ENCODE measurements at regions not wholly inside any gene's neighbourhood (a gene's known extent, or its start where the extent isn't known, plus 50 kb on each side); places are given as distances from the start of the nearest gene placed in this dataset.

DNA sequence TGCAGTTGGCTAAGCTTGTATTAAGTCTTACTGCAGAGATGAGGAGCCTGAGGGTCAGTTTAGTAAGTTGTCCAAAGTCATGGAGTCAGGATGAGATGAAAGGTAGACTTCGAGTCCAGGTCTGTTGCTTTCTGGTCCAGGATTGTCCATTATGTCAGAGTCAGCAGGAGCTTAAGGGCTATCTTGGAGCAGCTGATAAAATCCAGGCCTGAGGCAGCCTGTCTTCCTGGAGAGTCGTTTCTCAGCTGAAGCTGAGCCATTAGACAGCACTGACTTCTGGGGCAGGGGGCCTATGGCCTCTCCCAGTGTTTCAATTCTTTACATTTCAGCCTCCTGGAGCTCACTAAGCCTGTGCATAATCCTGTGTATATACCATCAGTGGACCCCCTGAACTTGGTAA, 219.5 kb upstream of the GAP43 start:
- H3K9ac ChIP-seq (ENCODE audit: control insufficient read depth, insufficient read depth, low read length): no peak overlapping the region
- H3K27ac ChIP-seq (ENCODE audit: control insufficient read depth, insufficient read depth): no peak overlapping the region
- H3K79me2 ChIP-seq (ENCODE audit: control insufficient read depth, insufficient read depth, low read length): no peaks in the 10 kb centered on the region
- H3K9me3 ChIP-seq (replicated peaks; ENCODE audit: control insufficient read depth, insufficient read depth, low read length): no peaks in the 10 kb centered on the region
- H4K20me1 ChIP-seq (ENCODE audit: control insufficient read depth, insufficient read depth): no peaks in the 10 kb centered on the region
- ATAC-seq (no peak), FAIRE-seq (no peak), DNase-seq (ENCODE audit: low read depth, low spot score) (no peak)
- no peak overlapping the region for H3K4me3 ChIP-seq
- ChIA-PET CTCF (no interaction called here), POLR2A (no interaction called here), RAD21 (ENCODE audit: unreplicated experiment) (no interaction called here), SMC1A (ENCODE audit: uncharacterized antibody, unreplicated experiment) (no interaction called here)
- H3K36me3 ChIP-seq (ENCODE audit: control insufficient read depth in 2 of 2, insufficient read depth in 2 of 2, low read length in 1 of 2): no peaks in the 10 kb centered on the region
- intact Hi-C loops (cut with micrococcal nuclease; ENCODE audit: unreplicated experiment): no loop called here
- H3K4me1 ChIP-seq (ENCODE audit: control insufficient read depth, insufficient read depth, low read length): no peaks in the 10 kb centered on the region
- no TSS peak for BruUV-seq (replicated peaks)
- in situ Hi-C loops (cut with MboI): no loop called here
- no peak overlapping the region for H3K4me2 ChIP-seq (ENCODE audit: control insufficient read depth, insufficient read depth)
- no peak overlapping the region for H2AFZ ChIP-seq (ENCODE audit: control insufficient read depth, low read depth, low read length)
- TF ChIP-seq, protein P1, sequence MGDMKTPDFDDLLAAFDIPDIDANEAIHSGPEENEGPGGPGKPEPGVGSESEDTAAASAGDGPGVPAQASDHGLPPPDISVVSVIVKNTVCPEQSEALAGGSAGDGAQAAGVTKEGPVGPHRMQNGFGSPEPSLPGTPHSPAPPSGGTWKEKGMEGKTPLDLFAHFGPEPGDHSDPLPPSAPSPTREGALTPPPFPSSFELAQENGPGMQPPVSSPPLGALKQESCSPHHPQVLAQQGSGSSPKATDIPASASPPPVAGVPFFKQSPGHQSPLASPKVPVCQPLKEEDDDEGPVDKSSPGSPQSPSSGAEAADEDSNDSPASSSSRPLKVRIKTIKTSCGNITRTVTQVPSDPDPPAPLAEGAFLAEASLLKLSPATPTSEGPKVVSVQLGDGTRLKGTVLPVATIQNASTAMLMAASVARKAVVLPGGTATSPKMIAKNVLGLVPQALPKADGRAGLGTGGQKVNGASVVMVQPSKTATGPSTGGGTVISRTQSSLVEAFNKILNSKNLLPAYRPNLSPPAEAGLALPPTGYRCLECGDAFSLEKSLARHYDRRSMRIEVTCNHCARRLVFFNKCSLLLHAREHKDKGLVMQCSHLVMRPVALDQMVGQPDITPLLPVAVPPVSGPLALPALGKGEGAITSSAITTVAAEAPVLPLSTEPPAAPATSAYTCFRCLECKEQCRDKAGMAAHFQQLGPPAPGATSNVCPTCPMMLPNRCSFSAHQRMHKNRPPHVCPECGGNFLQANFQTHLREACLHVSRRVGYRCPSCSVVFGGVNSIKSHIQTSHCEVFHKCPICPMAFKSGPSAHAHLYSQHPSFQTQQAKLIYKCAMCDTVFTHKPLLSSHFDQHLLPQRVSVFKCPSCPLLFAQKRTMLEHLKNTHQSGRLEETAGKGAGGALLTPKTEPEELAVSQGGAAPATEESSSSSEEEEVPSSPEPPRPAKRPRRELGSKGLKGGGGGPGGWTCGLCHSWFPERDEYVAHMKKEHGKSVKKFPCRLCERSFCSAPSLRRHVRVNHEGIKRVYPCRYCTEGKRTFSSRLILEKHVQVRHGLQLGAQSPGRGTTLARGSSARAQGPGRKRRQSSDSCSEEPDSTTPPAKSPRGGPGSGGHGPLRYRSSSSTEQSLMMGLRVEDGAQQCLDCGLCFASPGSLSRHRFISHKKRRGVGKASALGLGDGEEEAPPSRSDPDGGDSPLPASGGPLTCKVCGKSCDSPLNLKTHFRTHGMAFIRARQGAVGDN (IDR thresholded peaks at IDR 0.05): no peak
- TF ChIP-seq BRCA1 (IDR thresholded peaks at IDR 0.05; ENCODE audit: low read depth, low read length) (no peak), FOXM1 (IDR thresholded peaks at IDR 0.05; ENCODE audit: low read depth, low read length) (no peak), HSF1 (IDR thresholded peaks at IDR 0.05; ENCODE audit: low read depth, low read length) (no peak), RELB (IDR thresholded peaks at IDR 0.05; ENCODE audit: low read depth) (no peak), BHLHE40 (IDR thresholded peaks at IDR 0.05; ENCODE audit: borderline replicate concordance in 1 of 2, low read depth in 2 of 2, low read length in 1 of 2) (no peak), IRF3 (IDR thresholded peaks at IDR 0.05) (no peak), CBX3 (IDR thresholded peaks at IDR 0.05; ENCODE audit: borderline replicate concordance, low read depth) (no peak), ZBTB33 (IDR thresholded peaks at IDR 0.05) (no peak)
- TF ChIP-seq, protein P2, sequence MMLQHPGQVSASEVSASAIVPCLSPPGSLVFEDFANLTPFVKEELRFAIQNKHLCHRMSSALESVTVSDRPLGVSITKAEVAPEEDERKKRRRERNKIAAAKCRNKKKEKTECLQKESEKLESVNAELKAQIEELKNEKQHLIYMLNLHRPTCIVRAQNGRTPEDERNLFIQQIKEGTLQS (IDR thresholded peaks at IDR 0.05; ENCODE audit: borderline replicate concordance, extremely low read depth, low read depth, low read length): no peak
- TF ChIP-seq, protein P3, sequence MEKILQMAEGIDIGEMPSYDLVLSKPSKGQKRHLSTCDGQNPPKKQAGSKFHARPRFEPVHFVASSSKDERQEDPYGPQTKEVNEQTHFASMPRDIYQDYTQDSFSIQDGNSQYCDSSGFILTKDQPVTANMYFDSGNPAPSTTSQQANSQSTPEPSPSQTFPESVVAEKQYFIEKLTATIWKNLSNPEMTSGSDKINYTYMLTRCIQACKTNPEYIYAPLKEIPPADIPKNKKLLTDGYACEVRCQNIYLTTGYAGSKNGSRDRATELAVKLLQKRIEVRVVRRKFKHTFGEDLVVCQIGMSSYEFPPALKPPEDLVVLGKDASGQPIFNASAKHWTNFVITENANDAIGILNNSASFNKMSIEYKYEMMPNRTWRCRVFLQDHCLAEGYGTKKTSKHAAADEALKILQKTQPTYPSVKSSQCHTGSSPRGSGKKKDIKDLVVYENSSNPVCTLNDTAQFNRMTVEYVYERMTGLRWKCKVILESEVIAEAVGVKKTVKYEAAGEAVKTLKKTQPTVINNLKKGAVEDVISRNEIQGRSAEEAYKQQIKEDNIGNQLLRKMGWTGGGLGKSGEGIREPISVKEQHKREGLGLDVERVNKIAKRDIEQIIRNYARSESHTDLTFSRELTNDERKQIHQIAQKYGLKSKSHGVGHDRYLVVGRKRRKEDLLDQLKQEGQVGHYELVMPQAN (conservative IDR thresholded peaks at IDR 0.05): no peak
- 0% methylated on average over 2 of the region's 2 CpGs for WGBS (ENCODE audit: insufficient coverage, insufficient replicate concordance, low lambda C conversion rate, missing lambda C conversion rate)
- H3K27me3 ChIP-seq (replicated peaks in 1 of 2; ENCODE audit: control insufficient read depth in 2 of 2, insufficient read depth in 2 of 2, low read length in 1 of 2): no peaks in the 10 kb centered on the region
